ENCODE measurements at regions not wholly inside any gene's neighbourhood (a gene's known extent, or its start where the extent isn't known, plus 50 kb on each side); places are given as distances from the start of the nearest gene placed in this dataset.

DNA sequence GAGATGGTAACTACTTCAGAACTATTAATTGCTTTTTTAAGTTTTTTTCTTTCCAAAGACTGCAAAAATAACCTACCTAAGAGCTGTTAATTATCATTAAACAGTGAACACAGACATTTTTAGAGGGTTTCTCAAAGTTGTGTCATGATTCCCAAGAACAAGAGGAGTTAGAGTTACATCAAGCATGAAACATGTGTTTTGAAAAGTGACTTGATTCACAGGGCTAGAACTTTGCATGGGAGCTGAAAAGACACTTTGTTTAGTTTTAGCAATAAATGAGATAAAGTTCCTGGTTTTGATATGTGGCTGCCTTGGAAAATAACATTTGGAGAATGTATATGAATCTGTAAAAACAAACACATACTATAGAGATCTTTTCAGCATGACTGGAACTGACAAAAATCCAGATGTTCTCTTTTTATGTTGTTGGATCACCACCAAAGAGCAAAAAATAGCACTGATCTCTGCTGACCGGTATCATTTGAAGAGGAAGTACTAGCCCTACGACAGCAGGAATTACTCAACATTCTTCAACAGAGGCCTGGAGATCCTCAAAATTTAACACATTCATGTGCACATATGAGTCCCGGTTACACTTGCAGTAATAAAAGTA, 173.0 kb upstream of the PCDH18 start:
- TF ChIP-seq, protein P1, sequence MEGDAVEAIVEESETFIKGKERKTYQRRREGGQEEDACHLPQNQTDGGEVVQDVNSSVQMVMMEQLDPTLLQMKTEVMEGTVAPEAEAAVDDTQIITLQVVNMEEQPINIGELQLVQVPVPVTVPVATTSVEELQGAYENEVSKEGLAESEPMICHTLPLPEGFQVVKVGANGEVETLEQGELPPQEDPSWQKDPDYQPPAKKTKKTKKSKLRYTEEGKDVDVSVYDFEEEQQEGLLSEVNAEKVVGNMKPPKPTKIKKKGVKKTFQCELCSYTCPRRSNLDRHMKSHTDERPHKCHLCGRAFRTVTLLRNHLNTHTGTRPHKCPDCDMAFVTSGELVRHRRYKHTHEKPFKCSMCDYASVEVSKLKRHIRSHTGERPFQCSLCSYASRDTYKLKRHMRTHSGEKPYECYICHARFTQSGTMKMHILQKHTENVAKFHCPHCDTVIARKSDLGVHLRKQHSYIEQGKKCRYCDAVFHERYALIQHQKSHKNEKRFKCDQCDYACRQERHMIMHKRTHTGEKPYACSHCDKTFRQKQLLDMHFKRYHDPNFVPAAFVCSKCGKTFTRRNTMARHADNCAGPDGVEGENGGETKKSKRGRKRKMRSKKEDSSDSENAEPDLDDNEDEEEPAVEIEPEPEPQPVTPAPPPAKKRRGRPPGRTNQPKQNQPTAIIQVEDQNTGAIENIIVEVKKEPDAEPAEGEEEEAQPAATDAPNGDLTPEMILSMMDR (conservative IDR thresholded peaks at IDR 0.05; ENCODE audit: low read length): no peak
- no peak for TF ChIP-seq EZH2phosphoT487 (IDR thresholded peaks at IDR 0.05; ENCODE audit: borderline replicate concordance, low read depth, low read length)
